ENCODE measurements at regions not wholly inside any gene's neighbourhood (a gene's known extent, or its start where the extent isn't known, plus 50 kb on each side); places are given as distances from the start of the nearest gene placed in this dataset.

GRCh38 chr4:43251841-43252240 is 359.3 kb downstream of the GRXCR1 start:
- no peak overlapping the region for H3K27ac ChIP-seq
- peaks cover 0 to 3% (median 0%) of the 10 kb centered on the region in 3 donors for H3K9me3 ChIP-seq
- ATAC-seq (no peak), DNase-seq (peak in 1 of 4 donors; percentile 31)
- 9 to 20% methylated on average over 2 of the region's 2 CpGs for WGBS, 2 donors
- intact Hi-C loops (cut with DNase I), result no loop called here
- H3K4me3 ChIP-seq, result no peak overlapping the region
- no peaks in the 10 kb centered on the region for H3K4me1 ChIP-seq
- TF ChIP-seq POLR2A (IDR thresholded peaks at IDR 0.05), result no peak
- TF ChIP-seq CTCF (IDR thresholded peaks at IDR 0.05), result no peak
- no peaks in the 10 kb centered on the region for H3K27me3 ChIP-seq
- no peaks in the 10 kb centered on the region for H3K36me3 ChIP-seq (replicated peaks in 1 of 2; ENCODE audit: insufficient read depth in 1 of 2, low read depth in 2 of 2)

GRCh38 chr4:43253541-43253940 is 361.0 kb downstream of the GRXCR1 start:
- no peak for TF ChIP-seq POLR2A (IDR thresholded peaks at IDR 0.05)
- TF ChIP-seq CTCF (IDR thresholded peaks at IDR 0.05), result no peak
- no peaks in the 10 kb centered on the region for H3K36me3 ChIP-seq (replicated peaks in 1 of 2; ENCODE audit: insufficient read depth in 1 of 2, low read depth in 2 of 2)
- H3K4me3 ChIP-seq, result no peak overlapping the region
- no peaks in the 10 kb centered on the region for H3K4me1 ChIP-seq
- H3K9me3 ChIP-seq, result peaks cover 0 to 8% (median 0%) of the 10 kb centered on the region in 3 donors
- DNase-seq (no peak), ATAC-seq (no peak)
- no peaks in the 10 kb centered on the region for H3K27me3 ChIP-seq
- intact Hi-C loops (cut with DNase I), result no loop called here
- no peak overlapping the region for H3K27ac ChIP-seq

- H3K4me3 ChIP-seq, result no peak overlapping the region
- no peak for DNase-seq
- no peak for TF ChIP-seq CTCF (IDR thresholded peaks at IDR 0.05)
- no peaks in the 10 kb centered on the region for H3K9me3 ChIP-seq
- no peaks in the 10 kb centered on the region for H3K4me1 ChIP-seq
- H3K36me3 ChIP-seq (replicated peaks in 1 of 2; ENCODE audit: insufficient read depth in 1 of 2, low read depth in 2 of 2), result no peaks in the 10 kb centered on the region
- H3K27ac ChIP-seq, result no peak overlapping the region
- ATAC-seq, result no peak
- no peaks in the 10 kb centered on the region for H3K27me3 ChIP-seq
- intact Hi-C loops (cut with DNase I), result no loop called here
Measured at GRCh38 chr4:43264730-43265129, 372.2 kb downstream of the GRXCR1 start.

GRCh38 chr4:43271946-43272345 is 379.4 kb downstream of the GRXCR1 start:
- TF ChIP-seq POLR2A (IDR thresholded peaks at IDR 0.05) (no peak), CTCF (IDR thresholded peaks at IDR 0.05) (no peak)
- intact Hi-C loops (cut with DNase I), result no loop called here
- Histone ChIP-seq H3K4me1 (no peaks in the 10 kb centered on the region), H3K27ac (no peak overlapping the region), H3K4me3 (no peak overlapping the region), H3K9me3 (no peaks in the 10 kb centered on the region), H3K27me3 (no peaks in the 10 kb centered on the region), H3K36me3 (replicated peaks in 1 of 2; ENCODE audit: insufficient read depth in 1 of 2, low read depth in 2 of 2) (no peaks in the 10 kb centered on the region)
- 0 to 17% methylated on average over 1 of the region's 1 CpG for WGBS, 2 donors
- no peak for ATAC-seq
- DNase-seq, result no peak

GRCh38 chr4:43274376-43274775 is 381.9 kb downstream of the GRXCR1 start:
- DNase-seq (no peak), ATAC-seq (no peak)
- 55 to 63% methylated on average over 2 of the region's 2 CpGs for WGBS, 2 donors
- TF ChIP-seq POLR2A (IDR thresholded peaks at IDR 0.05) (no peak), CTCF (IDR thresholded peaks at IDR 0.05) (no peak)
- H3K4me3 ChIP-seq, result no peak overlapping the region
- intact Hi-C loops (cut with DNase I), result no loop called here
- H3K36me3 ChIP-seq (replicated peaks in 1 of 2; ENCODE audit: insufficient read depth in 1 of 2, low read depth in 2 of 2), result no peaks in the 10 kb centered on the region
- H3K27ac ChIP-seq, result no peak overlapping the region
- H3K9me3 ChIP-seq, result no peaks in the 10 kb centered on the region
- no peaks in the 10 kb centered on the region for H3K27me3 ChIP-seq
- H3K4me1 ChIP-seq, result no peaks in the 10 kb centered on the region

Measured in body of pancreas (tissue), 4 donors.